Hepatic stellate cell (primary cell): ENCODE measurements at regions not wholly inside any gene's neighbourhood (a gene's known extent, or its start where the extent isn't known, plus 50 kb on each side); places are given as distances from the start of the nearest gene placed in this dataset.
"Not testable (repeated sequence)": the region's sequence is repeated elsewhere in the genome, so short reads cannot be mapped to it uniquely, and the experiment has no call there.

Experiments used
- DNase-seq: peaks from one replicate; pipeline ENCODE4 v3.0.0; 2011; ENCODE audit warnings: low spot score

DNA sequence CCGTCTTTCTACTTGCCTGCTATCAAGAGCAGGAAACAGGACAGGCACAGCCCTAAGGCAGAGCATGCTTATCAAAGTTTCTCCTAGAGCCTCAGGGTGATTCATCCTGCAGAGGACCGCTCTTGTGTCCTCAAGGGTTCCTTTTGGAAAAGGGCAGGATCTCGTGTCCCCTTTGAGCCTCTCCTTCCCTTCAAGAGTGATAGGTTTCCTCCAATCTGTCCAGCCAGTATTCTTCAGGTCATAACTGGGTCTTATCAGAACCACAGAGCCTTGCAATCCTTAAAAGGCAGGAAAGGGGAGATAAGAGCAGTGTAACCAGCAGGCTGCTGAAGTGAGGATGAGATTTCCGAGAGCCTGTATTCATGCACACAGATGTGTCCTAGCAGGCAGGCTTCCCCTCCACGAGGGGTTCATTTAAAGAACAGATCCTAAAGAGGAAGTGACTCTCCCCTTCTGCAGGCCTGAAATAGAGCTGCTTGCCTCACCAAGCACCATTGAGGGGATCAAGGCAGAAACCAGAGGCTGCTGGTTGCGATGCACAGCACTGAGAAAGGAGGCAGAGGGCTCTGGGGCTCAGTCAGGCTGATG lies 90.5 kb upstream of the SVIL start:
- DNase-seq, result no peak

DNA sequence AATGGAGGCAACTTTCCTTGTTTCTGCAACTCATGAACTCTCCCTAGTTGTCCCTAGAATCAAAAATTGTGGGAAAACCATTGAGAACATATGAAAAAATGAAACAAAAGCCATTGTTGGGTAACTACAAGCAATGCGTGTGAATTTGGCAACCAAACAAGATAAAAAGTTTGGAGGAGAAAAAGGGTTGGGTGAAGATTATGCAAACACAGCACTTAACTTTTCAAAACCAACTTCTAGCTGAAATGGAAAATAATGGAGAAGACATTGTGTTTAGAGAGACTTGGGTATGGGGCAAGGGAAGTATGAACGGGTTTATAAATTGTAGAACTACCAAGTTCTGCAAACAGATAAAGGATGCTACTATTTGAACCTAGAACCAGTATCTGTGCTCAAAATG lies 89.0 kb upstream of the SVIL start:
- DNase-seq, result no peak

DNA sequence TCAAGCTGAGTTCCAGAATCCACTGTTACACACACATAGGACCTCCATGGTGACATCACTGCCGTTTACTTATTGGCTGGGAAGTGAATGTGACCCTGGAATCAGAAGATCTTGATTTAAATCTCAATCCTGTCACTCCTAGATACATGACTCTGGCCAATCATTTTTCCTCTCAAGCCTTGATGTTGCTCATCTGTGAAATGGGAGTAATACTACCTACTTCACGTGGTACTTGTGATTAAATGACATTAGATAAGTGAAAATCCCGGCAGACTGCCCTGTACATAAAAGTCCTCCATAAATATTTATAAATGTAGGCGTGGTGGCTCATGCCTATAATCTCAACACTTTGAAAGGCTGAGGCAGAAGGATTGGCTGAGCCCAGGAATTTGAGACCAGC lies 88.0 kb upstream of the SVIL start:
- DNase-seq, result no peak

DNA sequence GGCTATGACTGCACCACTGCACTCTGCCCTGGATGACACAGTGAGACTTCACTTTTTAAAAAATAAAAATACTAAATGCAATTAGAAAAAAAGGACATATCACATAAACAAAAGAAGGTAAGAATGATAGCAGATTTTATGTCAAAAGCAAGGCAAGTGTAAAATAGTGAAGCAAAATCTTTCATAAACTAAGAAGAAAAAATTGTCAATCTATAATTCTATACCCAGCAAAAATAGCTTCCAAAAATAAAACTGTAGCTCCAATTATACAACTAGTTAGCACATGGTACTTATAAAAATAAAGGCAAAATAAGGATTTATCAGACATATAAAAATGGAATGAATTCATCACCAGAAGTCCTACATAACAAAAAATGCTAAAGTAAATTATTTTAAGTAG lies 85.4 kb upstream of the SVIL start:
- DNase-seq, result no peak

DNA sequence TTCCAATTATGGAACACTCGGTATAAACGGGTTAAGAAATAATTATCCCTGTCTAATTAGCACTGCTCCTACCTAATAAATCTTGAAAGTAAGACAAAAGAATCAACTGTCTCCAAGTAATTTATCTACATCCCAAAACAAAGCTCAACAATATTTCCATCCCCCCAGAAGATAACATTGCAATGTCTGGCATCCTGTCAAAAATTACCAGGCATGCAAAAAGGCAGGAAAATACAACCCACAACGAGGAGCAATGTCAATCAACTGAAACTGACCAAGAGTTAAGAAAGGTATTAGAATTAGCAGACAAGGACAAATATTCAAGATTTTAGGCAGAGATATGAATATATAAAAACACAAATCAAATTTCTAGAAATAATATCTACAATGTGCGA lies 84.5 kb upstream of the SVIL start:
- DNase-seq, result no peak

DNA sequence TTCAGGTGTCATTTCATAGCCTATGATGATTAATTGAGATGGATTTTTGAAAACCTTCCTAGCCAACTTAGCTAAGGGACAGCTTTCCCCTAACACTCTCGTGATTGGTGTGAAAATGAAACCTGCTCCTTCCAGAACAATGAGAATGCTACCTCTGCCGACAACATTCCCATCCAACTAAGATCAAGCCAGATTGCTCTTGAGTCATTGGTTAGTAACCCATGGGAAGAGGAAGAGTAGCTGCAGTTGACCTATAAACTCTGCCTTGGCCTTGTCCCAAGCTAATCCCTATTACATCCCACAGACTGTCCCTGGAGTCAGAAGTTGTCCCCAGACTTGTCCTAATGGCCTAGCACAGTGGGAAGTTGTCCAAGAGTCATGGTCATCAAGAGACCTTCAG lies 80.5 kb upstream of the SVIL start:
- no peak for DNase-seq

DNA sequence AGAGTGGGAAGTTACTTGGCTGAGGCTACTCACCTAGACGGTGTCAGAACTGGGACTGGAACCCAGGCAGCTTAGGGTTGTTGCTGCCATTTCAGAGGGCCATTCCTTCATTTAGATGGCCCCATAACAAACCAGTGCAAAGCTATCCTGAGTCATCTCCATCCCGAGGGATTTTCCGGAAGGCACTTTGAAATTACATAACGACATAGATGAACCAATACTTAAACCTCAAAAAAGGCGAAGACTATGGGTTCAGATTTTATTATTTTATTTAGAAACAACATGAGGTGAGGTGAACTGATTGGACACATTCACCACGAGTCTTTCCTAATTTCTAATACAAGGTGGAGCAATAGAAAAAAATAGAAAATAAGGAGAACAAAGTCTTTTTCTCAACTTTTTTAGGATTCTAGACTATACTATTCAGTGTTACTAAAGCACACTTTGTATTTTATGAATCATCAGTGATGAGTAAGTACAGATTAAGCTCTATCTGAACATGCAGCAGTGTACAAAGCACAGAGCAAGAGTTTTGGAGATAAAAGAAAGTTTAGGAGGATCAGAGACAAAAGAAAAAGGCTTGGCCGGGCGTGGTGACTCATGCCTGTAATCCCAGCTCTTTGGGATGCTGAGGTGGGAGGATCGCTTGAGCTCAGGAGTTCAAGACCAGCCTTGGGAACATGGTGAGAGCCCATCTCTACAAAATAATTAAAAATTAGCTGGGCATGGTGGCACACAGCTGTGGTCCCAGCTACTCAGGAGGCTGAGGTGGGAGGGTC lies 79.5 kb upstream of the SVIL start:
- DNase-seq, result peak; percentile 72

DNA sequence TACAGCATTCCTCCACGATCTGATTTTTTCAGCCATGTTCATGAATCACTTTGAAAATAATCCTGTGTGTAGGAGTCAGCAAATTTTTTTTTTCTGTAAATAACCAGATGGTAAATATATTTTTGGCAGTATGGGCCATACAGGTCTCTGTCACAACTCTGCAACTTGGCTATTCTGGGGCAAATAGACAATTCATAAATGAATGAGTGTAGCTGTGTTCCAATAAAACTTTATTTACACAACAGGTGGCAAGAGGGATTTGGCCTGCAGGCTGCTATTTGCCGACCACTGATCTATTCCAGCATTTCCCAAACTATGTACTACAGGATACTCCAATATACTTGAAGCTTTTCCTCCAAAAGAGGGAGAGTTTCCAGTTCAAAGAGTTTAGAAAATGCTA lies 78.7 kb upstream of the SVIL start:
- no peak for DNase-seq

DNA sequence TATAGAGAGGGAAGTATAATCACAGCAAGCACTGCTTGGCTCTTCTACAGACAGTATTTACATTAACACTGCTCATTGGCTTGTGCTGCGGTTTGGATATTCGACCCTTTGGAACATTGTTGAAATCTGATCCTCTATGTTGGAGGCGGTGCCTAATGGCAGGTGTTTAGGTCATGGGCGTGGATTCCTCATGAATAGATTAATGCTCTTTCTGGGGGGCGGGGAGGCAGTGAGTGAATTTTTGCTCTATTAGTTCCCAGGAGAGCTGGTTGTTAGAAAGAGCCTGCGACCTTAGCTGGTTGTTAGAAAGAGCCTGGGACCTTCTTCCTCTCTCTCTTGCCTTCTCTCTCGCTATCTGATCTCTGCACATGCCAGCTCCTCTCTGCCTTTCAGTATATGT lies 77.3 kb upstream of the SVIL start:
- no peak for DNase-seq

DNA sequence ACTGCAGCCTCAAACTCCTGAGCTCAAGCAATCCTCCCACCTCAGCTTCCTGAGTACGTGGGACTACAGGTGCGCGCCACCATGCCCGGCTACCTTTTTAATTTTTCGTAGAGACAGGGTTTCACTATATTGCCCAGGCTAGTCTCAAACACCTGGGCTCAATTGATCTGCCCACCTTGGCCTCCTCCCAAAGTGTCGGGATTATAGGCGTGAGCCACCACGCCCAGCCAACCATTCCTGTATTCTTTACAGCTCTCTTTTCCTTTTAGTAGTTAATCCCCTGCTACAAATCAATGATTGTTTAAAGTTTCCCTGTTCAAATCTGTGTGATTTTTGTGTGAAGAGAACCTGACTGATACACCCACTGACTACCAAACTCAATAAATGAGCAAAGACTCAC lies 75.4 kb upstream of the SVIL start:
- DNase-seq, result no peak

DNA sequence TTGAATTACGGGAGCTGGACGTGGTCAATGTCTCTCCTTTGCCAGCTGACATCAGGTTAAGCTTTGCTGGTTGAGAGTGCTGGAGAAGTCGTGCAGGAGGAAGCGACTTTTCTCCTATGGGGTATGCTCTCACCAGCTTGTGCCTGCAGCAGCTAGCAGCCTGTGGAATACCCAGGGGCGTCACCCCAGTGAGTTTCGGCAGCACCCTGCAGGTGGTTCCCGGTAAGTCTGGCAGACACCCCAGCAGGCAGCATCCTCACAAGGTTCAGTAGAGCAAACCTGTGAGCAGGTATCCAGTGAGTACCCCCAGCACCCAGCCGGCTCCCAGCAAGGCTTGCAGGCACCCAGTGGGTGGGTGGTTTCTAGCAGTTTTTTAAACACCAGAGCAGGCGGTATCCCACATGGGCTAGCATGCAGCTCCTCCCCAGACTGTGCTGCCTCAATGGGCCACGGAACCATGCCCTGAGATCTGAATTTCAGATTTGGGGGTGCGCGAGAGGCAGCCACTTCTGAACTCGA lies 74.8 kb upstream of the SVIL start:
- no peak for DNase-seq

DNA sequence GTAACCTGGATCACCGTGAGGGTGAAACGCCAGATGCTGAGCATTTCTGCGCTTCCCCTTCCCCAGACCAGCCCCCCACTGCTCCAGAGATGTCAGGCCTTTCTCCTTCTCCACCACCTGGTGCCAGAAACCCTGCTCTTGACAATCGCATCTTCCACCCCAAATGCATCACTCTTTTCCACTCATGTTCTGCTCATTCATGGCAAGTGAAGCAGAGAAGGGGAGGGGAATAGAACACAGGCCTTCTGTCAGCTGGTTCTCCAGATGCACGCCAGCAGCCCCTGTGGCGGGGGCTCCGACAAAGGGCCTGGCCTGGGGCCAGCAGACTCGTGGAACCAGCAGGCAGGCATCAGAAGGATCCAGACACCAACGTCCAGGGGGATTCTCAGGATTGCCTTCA lies 68.5 kb upstream of the SVIL start:
- no peak for DNase-seq

DNA sequence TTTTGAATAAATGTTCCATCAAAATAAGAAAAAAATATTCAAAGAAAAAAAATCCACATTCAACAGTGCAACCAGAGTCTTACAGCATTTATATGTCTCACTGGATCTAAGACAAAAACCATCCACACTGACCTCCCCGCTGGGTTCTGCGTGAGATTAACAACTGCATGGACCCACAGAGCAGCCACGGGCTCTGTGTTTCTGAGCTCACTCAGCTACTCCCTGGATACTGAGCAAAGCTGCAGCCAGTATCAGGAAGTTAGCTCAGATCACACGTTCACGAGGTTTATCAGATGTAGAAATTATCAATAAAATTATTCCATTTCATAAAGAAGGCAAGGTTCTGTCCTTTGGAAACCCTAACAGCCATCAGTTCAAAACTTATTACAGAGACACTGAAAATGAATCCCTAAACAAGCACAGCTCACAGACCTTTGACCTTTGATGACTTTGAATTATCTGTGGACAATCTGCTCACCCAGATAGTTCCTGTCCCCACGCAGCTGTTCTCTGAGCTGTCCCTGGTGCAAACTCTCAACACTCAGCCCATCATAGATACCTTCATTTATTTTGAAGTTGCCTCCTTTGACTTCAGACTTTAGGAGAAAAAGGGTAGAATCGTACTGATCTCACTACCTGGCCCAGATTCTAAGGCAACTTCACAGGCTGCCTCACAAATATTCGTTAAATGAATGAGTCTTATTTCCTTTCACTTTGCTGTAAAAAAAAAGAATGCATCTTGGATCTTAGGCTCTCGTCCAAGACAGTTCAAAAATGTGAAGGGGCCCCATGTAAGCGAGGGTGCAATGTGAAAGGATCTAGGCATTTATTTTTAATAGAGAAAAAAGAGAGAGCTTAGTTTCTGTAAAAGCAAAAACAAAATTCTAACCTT lies 67.7 kb upstream of the SVIL start:
- DNase-seq, result peak; percentile 17

DNA sequence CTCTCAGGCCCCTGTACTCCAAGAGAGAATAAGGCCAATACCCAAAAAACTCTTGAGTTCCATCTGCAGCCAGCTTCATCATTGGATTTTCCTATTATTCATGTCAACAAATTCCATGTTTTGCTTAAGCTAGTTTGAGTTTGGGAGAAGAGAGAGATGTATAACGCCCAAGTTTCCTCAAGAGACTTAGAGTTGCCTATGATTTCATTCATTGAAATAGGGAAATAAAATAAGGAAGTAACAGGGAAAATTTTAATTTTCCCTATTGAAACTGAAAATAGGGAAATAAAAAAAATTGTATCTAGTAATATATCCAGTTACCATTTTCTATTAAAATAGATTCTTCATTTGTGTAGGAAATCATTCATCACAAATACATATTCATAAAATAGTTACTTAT lies 66.5 kb upstream of the SVIL start:
- no peak for DNase-seq

DNA sequence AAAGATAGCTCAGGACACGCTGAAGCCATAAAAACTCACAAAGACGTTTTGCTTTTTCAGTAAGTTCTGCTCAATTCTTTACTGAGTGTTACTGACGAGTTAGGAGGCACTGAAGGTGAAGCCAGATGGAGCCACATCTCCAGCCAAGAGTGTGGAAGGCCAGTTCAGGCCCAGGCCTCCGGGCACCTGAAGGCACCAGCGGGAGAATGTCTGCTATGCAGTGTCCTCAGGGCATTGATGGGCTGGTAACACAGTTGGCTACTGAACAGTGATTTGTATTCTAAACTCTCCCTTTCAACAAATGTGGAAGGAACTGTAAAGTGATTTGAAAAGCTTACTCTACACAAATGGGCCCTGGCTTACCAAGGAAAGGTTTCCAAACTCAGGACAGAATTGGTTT lies 64.8 kb upstream of the SVIL start:
- no peak for DNase-seq

DNA sequence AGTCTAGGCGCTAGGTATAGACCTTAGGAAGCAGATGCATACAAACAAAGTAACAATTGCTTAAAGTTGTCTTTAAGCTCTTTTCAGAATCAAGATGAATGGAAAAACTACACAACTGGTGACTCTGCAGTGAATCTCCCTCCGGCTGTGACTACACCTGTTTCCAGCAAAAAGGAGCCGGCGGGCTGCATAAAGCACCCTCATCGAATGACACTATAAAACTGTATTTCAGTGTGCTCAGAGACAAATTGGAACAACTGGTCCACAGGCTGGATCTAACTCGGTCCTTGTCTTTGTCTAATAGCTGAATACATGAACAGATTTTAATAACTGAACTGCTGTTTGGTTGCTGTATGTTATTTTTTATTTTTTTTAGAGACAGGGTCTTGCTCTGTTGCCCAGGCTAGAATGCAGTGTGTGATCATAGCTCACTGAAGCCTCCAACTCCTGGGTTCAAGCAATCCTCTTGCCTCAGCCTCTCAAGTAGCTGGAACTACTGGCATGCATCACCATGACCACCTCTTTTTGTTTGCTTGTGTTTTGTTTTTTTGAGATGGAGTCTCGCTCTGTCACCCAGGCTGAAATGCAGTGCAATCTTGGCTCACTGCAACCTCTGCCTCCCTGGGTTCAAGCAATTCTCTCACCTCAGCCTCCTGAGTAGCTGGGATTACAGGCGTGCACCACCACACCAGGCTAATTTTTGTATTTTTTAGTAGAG lies 64.2 kb upstream of the SVIL start:
- no peak for DNase-seq

DNA sequence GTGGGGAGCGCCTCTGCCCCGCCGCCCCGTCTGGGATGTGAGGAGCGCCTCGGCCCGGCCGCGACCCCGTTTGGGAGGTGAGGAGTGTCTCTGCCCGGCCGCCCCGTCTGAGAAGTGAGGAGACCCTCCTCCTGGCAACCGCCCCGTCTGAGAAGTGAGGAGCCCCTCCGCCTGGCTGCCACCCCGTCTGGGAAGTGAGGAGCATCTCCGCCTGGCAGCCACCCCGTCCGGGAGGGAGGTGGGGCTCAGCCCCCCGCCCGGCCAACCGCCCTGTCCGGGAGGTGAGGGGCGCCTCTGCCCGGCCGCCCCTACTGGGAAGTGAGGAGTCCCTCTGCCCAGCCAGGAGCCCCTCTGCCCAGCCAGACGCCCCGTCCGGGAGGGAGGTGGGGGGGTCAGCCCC lies 61.8 kb upstream of the SVIL start:
- DNase-seq, result not testable (repeated sequence)

DNA sequence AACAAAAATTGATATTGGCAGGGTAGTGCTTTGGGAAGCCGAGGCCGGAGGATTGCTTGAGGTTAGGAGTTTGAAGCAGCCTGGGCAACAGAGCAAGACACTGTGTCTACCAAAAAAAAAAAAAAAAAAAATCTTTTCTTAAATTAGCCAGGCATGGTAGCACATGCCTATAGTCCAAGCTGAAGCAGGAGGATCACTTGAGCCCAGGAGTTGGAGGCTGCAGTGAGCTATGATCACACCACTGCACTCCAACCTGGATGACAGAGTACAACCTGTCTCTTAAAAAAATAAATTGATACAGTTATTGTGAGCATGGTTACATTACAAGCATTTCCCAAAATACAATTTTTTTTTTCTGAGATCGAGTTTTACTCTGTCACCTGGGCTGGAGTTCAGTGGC lies 59.4 kb upstream of the SVIL start:
- no peak for DNase-seq

DNA sequence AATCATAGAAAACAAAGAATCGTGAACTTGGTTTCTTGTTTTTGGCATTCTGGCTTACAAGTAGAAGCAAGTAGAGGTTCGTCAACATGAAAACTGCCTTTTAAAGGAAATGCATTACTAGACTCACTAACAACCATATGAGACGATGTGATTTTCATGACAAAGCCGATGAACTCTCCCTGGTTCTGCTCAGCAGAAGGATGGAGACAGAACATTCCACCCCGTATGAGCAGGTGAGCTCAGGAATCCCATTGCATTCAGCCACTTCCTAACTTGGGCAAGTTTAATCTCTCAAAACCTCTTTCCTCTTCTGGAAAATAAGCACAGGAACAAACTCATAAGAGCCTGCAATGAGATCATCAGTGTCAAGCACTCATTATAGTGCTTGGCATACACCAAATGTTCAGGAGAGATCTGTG lies 57.4 kb upstream of the SVIL start:
- peak; percentile 22 for DNase-seq

DNA sequence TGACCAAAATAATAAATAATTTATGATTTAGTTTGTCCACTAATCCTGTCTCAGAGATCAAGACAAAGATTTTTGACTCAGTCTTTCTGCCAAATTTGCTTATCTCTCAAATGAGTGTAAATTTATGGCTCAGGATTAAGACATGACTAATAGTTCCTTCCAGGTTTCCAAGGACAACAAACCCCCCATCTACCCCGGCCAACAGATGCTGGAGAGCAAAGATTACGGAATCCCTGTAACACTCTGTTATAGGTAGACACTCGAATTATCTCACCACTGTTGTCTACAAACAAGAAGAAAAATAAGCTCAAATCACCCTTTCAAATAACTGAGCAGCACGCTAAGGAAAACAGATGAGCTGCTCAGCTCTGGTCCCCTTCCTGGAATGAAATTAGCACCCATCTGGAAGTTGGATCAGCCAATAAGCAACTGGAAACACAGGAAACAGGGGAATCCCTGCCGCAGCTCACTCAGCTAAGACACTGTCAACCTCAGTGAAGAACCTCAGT lies 56.8 kb upstream of the SVIL start:
- DNase-seq, result peak; percentile 28

DNA sequence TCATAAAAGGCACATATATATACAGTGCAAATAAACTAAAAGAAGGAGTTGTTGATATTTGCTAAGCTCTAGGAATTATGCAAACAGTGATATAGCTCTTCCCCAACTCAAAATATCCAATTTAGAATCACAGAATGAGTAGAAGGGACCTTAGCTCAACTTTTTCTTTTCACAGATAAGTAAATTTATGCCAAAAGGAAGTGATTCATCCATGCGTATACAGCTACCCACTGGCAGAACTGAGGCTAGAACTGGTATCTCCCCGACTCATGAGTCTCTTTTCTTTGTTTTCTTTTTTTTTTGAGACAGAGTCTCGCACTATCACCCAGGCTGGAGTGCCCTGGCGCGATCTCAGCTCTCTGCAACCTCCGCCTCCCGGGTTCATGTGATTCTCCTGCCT lies 54.2 kb upstream of the SVIL start:
- peak; percentile 47 for DNase-seq

DNA sequence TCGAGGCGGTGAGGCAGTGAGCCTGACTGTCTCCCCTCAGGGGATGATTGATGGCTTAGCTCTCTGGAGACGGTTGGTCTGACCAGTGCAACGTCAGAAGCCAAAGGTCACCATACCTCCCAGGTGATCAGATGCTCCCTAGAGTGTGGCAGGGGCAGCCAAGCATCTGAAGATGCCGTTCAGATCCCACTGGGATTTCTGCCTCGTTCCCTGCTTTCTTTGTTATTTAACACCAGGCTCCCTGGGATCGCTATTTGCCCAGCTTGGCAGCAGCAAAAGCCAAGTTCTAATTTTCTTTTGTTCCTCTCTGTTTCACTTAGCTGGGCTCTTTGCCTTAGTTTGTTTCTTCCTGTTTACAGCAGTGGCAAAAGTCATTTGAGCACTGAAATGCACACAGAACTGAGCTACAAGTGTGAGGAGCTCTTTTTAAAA lies 53.5 kb upstream of the SVIL start:
- DNase-seq, result no peak
